NCI-H1105 treated with DMSO at 0.1 percent for 48 hours (cell line): ENCODE measurements at regions not wholly inside any gene's neighbourhood (a gene's known extent, or its start where the extent isn't known, plus 50 kb on each side); places are given as distances from the start of the nearest gene placed in this dataset.
"Not testable (repeated sequence)": the region's sequence is repeated elsewhere in the genome, so short reads cannot be mapped to it uniquely, and the experiment has no call there.

Experiments
- DNase-seq: peaks from one replicate; lab custom pipeline; 2025; lab: John Stamatoyannopoulos, UW

DNA sequence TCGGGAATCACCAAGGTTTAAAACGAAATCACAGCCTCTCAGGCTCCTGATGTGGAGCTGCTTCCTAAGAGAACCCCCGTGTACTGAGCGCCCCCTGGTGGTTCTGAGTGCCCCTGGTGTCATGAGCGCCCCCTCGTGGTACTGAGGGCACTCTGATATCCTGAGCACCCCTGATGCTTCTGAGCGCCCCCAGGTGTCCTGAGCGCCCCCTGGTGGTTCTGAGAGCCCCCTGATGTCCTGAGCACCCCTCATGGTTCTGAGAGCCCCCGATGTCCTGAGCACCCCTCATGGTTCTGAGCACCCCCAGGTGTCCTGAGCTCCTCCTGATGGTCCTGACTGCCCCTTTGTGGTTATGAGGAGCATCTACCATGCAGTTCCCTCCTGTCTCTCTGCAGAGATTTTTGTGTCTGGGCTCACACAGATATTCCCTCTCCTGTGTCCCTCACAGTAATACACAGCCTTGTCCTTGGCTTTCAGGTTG is 1092.1 kb downstream of the TMEM121 start:
- not testable (repeated sequence) for DNase-seq

DNA sequence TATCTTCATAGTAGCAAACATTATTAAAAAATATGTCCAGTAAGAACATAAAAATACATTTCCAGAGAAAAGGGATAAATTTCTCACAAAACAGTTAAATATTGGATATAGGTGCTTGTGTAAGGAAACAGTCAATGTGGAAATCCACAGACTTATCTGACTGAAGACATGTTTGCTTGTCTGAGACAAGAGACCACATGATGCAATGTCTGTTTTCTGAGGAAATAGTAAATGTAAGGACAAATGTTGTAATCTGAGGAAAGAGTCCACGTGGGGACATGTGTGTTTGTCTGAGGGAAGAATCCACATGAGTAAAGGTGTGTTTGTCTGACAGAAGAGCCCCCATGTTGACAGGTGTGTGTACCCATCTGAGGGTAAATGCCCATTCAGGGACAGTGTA is 1093.2 kb downstream of the TMEM121 start:
- DNase-seq, result no peak

DNA sequence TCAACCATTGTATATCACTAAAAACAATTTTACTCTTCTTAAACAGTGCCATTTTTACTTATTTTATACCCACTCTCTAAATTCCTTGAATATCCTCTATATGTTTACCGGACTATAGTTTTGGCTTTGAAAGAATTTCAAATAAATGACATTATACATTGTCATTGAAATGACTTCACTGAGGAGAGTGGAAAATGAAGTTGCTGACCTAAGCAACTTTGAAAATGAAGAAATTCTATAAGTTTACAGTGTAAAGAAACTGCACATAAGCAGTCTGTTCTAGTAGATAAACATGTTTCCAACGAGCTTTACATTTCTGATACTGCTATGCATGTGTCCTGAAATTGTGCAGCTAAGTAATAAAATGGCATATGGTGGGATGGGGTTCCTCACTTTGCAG is 1094.0 kb downstream of the TMEM121 start:
- no peak for DNase-seq

DNA sequence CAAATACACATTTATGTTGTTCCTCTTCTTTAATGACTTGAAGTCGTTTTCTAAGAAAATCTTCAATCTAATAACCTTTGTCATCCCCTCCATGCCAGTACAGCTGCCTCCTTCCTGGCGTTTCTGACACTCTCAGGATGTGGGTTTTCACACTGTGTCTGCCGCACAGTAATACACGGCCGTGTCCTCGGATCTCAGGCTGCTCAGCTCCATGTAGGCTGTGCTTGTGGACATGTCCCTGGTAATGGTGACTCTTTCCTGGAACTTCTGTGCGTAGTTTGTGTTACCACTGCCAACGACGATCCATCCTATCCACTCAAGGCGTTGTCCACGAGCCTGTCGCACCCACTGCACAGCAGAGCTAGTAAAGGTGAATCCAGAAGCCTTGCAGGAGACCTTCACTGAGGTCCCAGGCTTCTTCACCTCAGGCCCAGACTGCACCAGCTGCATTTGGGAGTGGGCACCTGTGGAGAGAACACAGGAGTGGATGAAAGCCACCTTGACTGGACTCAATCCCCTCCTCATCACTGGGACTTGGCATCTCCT is 1095.9 kb downstream of the TMEM121 start:
- DNase-seq, result no peak

DNA sequence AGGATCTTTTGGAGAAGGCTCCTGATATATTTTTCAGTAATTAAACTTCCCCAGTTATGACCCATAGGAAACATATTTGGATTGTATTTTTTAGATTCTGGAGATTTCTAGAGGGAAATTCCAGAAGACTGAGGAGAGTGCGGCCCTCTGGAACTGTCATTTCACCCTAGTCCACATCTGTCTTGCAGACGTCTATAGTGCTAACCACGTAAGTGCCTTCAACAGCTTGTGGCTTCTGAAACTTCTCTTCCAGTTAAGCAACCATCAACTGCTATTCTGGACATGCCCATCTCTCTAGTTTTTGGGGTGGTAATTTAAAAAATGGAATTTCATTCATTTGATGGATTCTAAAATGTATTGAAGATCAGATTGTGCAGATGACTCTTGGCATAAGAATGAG is 1098.8 kb downstream of the TMEM121 start:
- no peak for DNase-seq

GRCh38 chr14:106626469-106626868 is 1100.1 kb downstream of the TMEM121 start:
- not testable (repeated sequence) for DNase-seq

DNA sequence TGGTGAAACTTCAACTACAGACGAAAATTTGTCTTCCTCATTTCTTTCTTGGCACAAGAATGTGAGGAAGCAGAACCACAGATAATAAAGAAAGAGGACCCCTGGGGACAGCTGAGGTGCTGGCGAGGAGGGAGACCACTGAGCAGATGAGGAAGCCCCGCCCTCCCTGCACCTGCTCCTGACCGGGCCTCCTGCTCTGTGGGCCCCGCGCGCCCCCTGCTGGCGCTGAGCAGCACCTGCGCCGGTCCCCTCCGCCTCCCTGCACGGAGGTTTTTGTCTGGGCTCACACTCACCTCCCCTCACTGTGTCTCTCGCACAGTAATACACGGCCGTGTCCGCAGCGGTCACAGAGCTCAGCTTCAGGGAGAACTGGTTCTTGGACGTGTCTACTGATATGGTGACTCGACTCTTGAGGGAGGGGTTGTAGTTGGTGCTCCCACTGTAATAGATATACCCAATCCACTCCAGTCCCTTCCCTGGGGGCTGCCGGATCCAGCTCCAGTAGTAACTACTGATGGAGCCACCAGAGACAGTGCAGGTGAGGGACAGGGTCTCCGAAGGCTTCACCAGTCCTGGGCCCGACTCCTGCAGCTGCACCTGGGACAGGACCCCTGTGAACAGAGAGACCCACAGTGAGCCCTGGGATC is 1100.7 kb downstream of the TMEM121 start:
- peak; percentile 65 for DNase-seq

DNA sequence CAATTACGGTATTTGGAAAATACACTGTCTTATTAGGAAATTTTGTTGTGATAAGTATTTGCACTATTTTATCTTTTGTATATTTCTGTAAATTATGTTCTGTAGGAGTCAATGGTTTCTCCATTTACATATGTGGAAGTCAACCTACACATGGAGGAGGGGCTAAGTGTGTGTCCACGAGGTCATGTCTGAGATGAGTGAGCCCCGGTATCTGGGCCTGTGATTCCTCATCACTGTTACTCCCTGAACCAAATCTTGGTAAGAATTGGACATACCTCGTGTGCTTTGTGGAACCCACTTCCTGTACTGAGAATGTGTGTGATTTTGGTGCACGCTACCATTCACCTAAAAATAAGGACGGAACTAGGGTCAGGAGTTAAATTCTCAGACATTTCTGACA is 1105.5 kb downstream of the TMEM121 start:
- no peak for DNase-seq

DNA sequence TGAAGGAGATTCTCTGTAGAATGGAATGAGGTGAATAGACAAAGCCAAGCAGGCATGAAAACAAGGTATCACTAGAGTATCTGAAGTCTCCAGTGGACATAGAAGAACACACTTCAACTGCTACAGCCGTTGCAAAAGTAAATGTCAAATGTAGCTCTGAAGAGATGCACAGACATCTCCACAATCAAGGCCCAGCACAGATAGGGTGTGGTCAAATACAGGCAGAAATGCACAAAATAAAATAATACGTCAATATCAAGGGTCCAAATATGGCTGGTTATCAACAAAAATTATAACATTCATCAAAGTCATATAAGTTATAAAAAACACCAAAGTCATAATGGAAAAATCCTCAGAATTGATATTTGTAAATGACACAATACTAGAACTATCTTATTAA is 1107.3 kb downstream of the TMEM121 start:
- no peak for DNase-seq

DNA sequence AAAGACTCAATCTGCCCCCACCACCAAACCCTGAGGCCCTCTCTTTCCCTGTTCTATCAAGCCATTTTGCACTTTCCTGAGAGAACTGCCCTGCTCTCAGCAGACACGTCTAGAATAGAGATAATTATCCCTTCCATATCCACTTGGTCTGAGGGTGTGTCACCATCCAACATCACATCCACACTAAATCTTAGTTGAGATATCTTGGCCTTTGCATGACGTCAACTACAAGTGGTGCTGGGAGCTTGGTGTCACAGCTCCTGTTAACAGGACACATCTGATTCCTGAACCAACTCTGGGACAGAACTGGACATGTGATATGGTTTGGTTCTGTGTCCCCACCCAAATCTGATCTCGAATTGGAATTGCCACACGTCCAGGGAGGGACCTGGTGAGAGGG is 1109.2 kb downstream of the TMEM121 start:
- no peak for DNase-seq

- DNase-seq, result not testable (repeated sequence)
Observed at GRCh38 chr14:106638786-106639452, 1112.5 kb downstream of the TMEM121 start.

GRCh38 chr14:106642090-106642489 is 1115.7 kb downstream of the TMEM121 start:
- DNase-seq, result no peak

GRCh38 chr14:106642971-106643370 is 1116.6 kb downstream of the TMEM121 start:
- not testable (repeated sequence) for DNase-seq

DNA sequence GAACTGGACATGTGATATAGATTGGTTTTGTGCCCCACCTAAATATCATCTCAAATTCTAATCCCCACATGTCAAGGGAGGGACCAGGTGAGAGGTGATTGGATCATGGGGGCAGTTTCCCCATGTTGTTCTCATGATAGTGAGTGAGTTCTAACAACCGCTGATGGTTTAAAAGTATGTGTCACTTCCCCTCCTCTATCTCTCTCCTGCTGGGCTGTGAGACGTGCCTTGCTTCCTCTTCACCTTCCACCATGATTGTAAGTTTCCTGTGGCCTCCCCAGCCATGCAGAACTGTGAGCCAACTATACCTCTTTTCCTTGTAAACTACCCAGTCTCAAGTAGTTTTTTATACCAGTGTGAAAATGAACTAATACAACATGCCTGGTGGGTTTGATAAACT is 1122.5 kb downstream of the TMEM121 start:
- not testable (repeated sequence) for DNase-seq

- no peak for DNase-seq
Observed at GRCh38 chr14:106651016-106651415, 1124.6 kb downstream of the TMEM121 start.

GRCh38 chr14:106652494-106652893 is 1126.1 kb downstream of the TMEM121 start:
- no peak for DNase-seq

- no peak for DNase-seq
Observed at GRCh38 chr14:106657460-106657859, 1131.1 kb downstream of the TMEM121 start.

DNA sequence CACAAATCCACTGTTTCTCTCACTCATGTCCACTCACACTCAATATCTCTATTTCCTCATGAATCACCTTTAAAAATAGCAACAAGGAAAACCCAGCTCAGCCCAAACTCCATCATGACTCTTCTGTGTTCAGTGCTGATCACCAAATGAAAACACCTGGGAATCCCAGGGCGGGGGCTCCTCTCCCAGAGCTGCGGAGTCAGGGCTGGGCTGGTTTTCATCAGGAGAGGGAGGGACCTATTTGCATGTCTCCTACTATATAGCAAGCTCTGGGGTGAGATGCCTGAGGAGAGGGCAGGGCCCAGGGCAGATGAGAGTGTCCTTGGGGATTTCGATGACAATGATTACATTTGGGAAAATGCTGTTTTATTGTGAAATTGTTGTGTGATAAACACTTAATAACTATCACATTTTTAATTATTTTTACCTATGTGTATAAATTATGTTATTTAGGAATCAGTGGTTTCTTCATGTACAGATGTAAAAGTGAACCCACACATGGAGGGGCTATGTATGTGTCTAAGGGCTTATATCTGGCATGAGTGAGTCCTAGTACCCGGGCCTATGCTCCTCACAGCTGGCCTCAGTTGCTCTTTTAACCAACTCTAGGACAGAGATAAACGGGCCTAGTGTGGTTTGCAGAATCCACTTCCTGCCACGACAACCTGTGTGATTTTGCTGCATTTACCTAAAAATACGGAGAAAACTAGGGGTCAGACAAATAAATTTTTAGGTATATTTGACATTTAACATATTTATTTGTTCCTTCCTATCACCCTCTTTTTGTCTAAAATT is 1131.9 kb downstream of the TMEM121 start:
- not testable (repeated sequence) for DNase-seq

DNA sequence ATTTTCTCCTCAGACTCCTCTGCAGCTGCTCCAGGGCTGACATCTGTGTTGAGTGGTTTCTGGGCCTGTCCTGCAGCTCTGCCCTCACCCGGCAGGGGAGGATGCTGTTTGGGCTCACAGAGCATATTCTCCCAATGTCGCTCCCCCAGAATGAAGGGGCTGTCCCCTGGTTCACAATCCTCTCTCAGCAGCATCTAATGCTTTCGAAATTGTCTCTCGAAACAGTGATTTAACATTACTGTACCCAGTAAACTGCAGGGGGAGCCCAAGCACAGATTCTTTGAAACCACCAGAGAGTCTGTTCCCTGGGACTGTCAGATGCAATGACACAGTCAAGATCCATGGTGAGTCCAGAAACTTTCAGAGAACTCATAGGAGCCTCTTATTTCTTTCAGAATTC is 1135.2 kb downstream of the TMEM121 start:
- DNase-seq, result peak; percentile 27

GRCh38 chr14:106662936-106663550 is 1136.7 kb downstream of the TMEM121 start:
- DNase-seq, result no peak

DNA sequence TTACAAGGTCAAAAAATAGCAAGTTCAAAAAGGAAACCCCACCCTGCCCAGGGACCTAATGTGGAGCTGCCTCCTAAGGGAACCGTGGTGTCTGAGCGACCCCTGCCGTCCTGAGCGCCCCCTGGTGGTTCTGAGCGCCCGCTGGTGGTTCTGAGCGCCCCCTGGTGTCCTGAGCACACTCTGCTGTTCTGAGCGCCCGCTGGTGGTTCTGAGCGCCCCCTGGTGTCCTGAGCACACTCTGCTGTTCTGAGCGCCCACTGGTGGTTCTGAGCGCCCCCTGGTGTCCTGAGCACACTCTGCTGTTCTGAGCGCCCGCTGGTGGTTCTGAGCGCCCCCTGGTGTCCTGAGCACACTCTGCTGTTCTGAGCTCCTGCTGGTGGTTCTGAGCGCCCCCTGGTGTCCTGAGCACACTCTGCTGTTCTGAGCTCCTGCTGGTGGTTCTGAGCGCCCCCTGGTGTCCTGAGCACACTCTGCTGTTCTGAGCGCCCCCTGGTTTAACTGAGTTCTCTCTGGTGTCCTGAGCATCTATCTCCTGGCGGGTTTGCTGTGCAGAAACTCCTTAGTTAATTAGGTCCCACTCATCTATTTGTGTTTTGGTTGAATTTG is 1137.5 kb downstream of the TMEM121 start:
- DNase-seq, result not testable (repeated sequence)

GRCh38 chr14:106665814-106666213 is 1139.4 kb downstream of the TMEM121 start:
- DNase-seq, result no peak
